IMR-90 (cell line): ENCODE measurements at regions not wholly inside any gene's neighbourhood (a gene's known extent, or its start where the extent isn't known, plus 50 kb on each side); places are given as distances from the start of the nearest gene placed in this dataset.

Source experiments
- ATAC-seq: fragments of 200-7000 bp; cut with Tn5 transposase; 2 replicates; pipeline ENCODE4 v1.9.1; 2020; ENCODE audit warnings: low read depth, mild to moderate bottlenecking, moderate library complexity
- BruUV-seq: library from RNA; stranded (reverse); fragments of 400-500 nt; replicated peaks from 2 replicates; lab custom pipeline; 2021; lab: Mats Ljungman, UMichigan
- CTCF ChIA-PET: fragments of 300-600 bp; formaldehyde crosslinking; extraction: SDS; loops from one replicate; lab custom pipeline; 2021; ENCODE audit warnings: antibody characterized with exemption; lab: Yijun Ruan, JAX
- POLR2A ChIA-PET: fragments of 300-600 bp; sonication (Branson Sonifier 250); formaldehyde crosslinking; loops from one replicate; lab custom pipeline; 2022; ENCODE audit warnings: antibody characterized with exemption; ENCODE audit not compliant: unreplicated experiment; lab: Charles Lee
- DNase-seq: peaks from one replicate; pipeline ENCODE4 v3.0.0; 2013
- H2AFZ ChIP-seq: replicated peaks from 2 replicates; pipeline ENCODE3; 2013; ENCODE audit warnings: low read length, mild to moderate bottlenecking; ENCODE audit not compliant: poor library complexity
- H2AK5ac ChIP-seq: 2 replicates; pipeline ENCODE4 v1.6.1; 2013; ENCODE audit warnings: low read depth, low read length, inconsistent platforms
- H2AK9ac ChIP-seq: replicated peaks from 2 replicates; pipeline ENCODE3; 2013; ENCODE audit warnings: mild to moderate bottlenecking, low read depth, low read length, moderate library complexity; ENCODE audit not compliant: poor library complexity
- H2BK120ac ChIP-seq: 2 replicates; pipeline ENCODE4 v1.6.1; 2013; ENCODE audit warnings: low read depth, low read length, inconsistent platforms
- H2BK15ac ChIP-seq: 3 replicates; pipeline ENCODE4 v1.6.1; 2013; ENCODE audit warnings: low read depth, low read length, inconsistent platforms
- H2BK20ac ChIP-seq: 2 replicates; pipeline ENCODE4 v1.6.1; 2013; ENCODE audit warnings: low read depth, mild to moderate bottlenecking, inconsistent platforms, low read length, moderate library complexity
- H2BK5ac ChIP-seq: 2 replicates; pipeline ENCODE4 v1.6.1; 2013; ENCODE audit warnings: mild to moderate bottlenecking, low read depth, low read length, inconsistent platforms; ENCODE audit not compliant: poor library complexity, severe bottlenecking
- H3K14ac ChIP-seq: replicated peaks from 2 replicates; pipeline ENCODE4 v1.6.1; 2013; ENCODE audit warnings: low read depth, low read length, inconsistent platforms
- H3K18ac ChIP-seq: 2 replicates; pipeline ENCODE4 v1.6.1; 2013; ENCODE audit warnings: low read depth, low read length, control low read depth
- H3K23ac ChIP-seq: 2 replicates; pipeline ENCODE4 v1.6.1; 2013; ENCODE audit warnings: low read depth, low read length, inconsistent platforms
- H3K27ac ChIP-seq: 2 replicates; pipeline ENCODE4 v1.5.1; 2013; ENCODE audit warnings: mild to moderate bottlenecking, control low read depth, low read length; ENCODE audit not compliant: insufficient read depth
- H3K27me3 ChIP-seq: 2 replicates; pipeline ENCODE4 v1.6.1; 2013; ENCODE audit warnings: low read length; ENCODE audit not compliant: control insufficient read depth, insufficient read depth
- H3K36me3 ChIP-seq: 2 replicates; pipeline ENCODE4 v1.6.1; 2013; ENCODE audit warnings: low read length, mixed read lengths; ENCODE audit not compliant: control insufficient read depth, insufficient read depth
- H3K4ac ChIP-seq: 2 replicates; pipeline ENCODE4 v1.6.1; 2013; ENCODE audit warnings: low read depth, low read length, inconsistent platforms
- H3K4me1 ChIP-seq: 2 replicates; pipeline ENCODE4 v1.6.1; 2013; ENCODE audit warnings: low read length, mixed read lengths; ENCODE audit not compliant: control insufficient read depth, insufficient read depth
- H3K4me2 ChIP-seq: 2 replicates; pipeline ENCODE4 v1.6.1; 2013; ENCODE audit warnings: low read depth, mild to moderate bottlenecking, control low read depth, low read length, moderate library complexity
- H3K4me3 ChIP-seq: 2 replicates; pipeline ENCODE4 v1.5.1; 2013; ENCODE audit warnings: low read depth, mild to moderate bottlenecking, control low read depth, low read length, moderate library complexity; ENCODE audit not compliant: insufficient read depth
- H3K56ac ChIP-seq: 2 replicates; pipeline ENCODE4 v1.6.1; 2013; ENCODE audit warnings: low read length, inconsistent platforms; ENCODE audit not compliant: insufficient read depth; ENCODE audit errors: extremely low read depth
- H3K79me1 ChIP-seq, 2 experiments: 2 replicates each; pipeline ENCODE4 v1.6.1; 2013; ENCODE audit warnings: low read length in 2 of 2, inconsistent platforms in 1 of 2, low read depth in 1 of 2
- H3K9ac ChIP-seq: 2 replicates; pipeline ENCODE4 v1.6.1; 2013; ENCODE audit warnings: low read depth, low read length, control low read depth
- H3K9me1 ChIP-seq: 2 replicates; pipeline ENCODE4 v1.6.1; 2013; ENCODE audit warnings: low read length, inconsistent platforms; ENCODE audit not compliant: insufficient read depth
- H3K9me3 ChIP-seq: 2 replicates; pipeline ENCODE4 v1.6.1; 2013; ENCODE audit warnings: low read length; ENCODE audit not compliant: control insufficient read depth, insufficient read depth
- H4K20me1 ChIP-seq: 2 replicates; pipeline ENCODE4 v1.6.1; 2013; ENCODE audit warnings: low read length, inconsistent platforms; ENCODE audit not compliant: insufficient read depth
- H4K5ac ChIP-seq: 2 replicates; pipeline ENCODE4 v1.6.1; 2013; ENCODE audit warnings: mild to moderate bottlenecking, low read depth, low read length, control low read depth
- H4K8ac ChIP-seq, 2 experiments: 2 replicates each; pipeline ENCODE4 v1.6.1; 2013; ENCODE audit warnings: low read depth in 2 of 2, low read length in 2 of 2, control low read depth in 1 of 2, inconsistent platforms in 1 of 2
- H4K91ac ChIP-seq: 2 replicates; pipeline ENCODE4 v1.6.1; 2013; ENCODE audit warnings: low read depth, low read length, inconsistent platforms; ENCODE audit not compliant: insufficient read depth
- BHLHE40 ChIP-seq: fragments of 150-350 bp; IDR thresholded peaks from 2 replicates; pipeline ENCODE4 v1.6.1; 2016; ENCODE audit warnings: mild to moderate bottlenecking, low read depth, low read length
- CEBPB ChIP-seq: IDR thresholded peaks from 2 replicates; pipeline ENCODE4 v1.6.1; 2012; ENCODE audit warnings: low read depth, low read length, improper control_type of control experiment
- CHD1 ChIP-seq: IDR thresholded peaks from 2 replicates; pipeline ENCODE4 v1.6.1; 2012; ENCODE audit warnings: low read depth, low read length, improper control_type of control experiment
- FOS ChIP-seq: fragments of 150-350 bp; IDR thresholded peaks from 2 replicates; pipeline ENCODE4 v1.6.1; 2016; ENCODE audit warnings: low read depth, low read length
- MAFK ChIP-seq: IDR thresholded peaks from 2 replicates; pipeline ENCODE4 v1.6.1; 2012; ENCODE audit warnings: low read depth, low read length, improper control_type of control experiment
- MAZ ChIP-seq: IDR thresholded peaks from 2 replicates; pipeline ENCODE4 v1.6.1; 2012; ENCODE audit warnings: low read depth, mild to moderate bottlenecking, low read length, improper control_type of control experiment, moderate library complexity, borderline replicate concordance
- POLR2A ChIP-seq: IDR thresholded peaks from 2 replicates; pipeline ENCODE4 v1.6.1; 2012; ENCODE audit warnings: mild to moderate bottlenecking, low read depth, low read length
- RAD21 ChIP-seq: IDR thresholded peaks from 2 replicates; pipeline ENCODE4 v1.6.1; 2012; ENCODE audit warnings: low read length, improper control_type of control experiment
- RFX5 ChIP-seq: IDR thresholded peaks from 2 replicates; pipeline ENCODE4 v1.8.0; 2012; ENCODE audit warnings: low read depth, mild to moderate bottlenecking, low read length, moderate library complexity
- SMC3 ChIP-seq: fragments of 150-350 bp; IDR thresholded peaks from 2 replicates; pipeline ENCODE4 v1.6.1; 2016; ENCODE audit warnings: low read depth, mild to moderate bottlenecking, antibody characterized with exemption, low read length, moderate library complexity
- WGBS, 2 experiments: methylation state at CpG; one replicate each; pipeline versions ENCODE4 v1.1.5 to v1.1.7; 2013; ENCODE audit warnings: missing lambda C conversion rate in 2 of 2; ENCODE audit not compliant: insufficient read length in 1 of 2; ENCODE audit errors: extremely low coverage in 2 of 2; 5-methylcytosine and 5-hydroxymethylcytosine counted together
- dilution Hi-C: fragments of 300-500 bp; cut with HindIII; formaldehyde crosslinking; loops from one replicate; pipeline ENCODE4 v1.14.3; 2018; ENCODE audit warnings: low sequenced_read_pairs; ENCODE audit not compliant: unreplicated experiment
- in situ Hi-C: fragments of 300-500 bp; cut with MboI; formaldehyde crosslinking; loops from 3 replicates; pipeline ENCODE4 v1.14.3; 2019; ENCODE audit warnings: low sequenced_read_pairs, inconsistent platforms, mixed read lengths
- intact Hi-C: fragments of 100-400 bp; cut with micrococcal nuclease; formaldehyde crosslinking; loops from 2 replicates; pipeline ENCODE4 v1.10.0; 2022

DNA sequence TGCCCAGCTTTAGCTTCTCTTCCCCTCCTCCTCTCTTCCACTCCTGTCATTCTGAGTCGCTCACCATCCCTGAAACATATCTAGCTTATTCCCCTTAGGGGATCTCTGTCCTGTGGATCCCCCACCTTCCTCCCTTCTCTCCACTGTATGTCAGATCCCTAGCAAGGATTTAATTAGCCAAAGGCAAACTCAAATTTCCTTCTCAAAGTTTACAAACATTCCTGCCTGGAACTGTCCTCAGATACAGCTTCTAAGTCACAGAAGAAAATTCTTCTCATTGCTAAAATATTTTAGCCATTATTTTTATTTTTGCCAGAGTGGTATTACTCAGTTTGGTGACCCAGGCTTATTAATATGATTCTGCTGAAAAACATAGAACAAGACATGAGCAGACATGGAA, 315.3 kb downstream of the CYP26B1 start:
- H3K27me3 ChIP-seq, result no peaks in the 10 kb centered on the region; the same call in 1 of the 2 replicates
- no peaks in the 10 kb centered on the region for H4K20me1 ChIP-seq
- dilution Hi-C loops, result no loop called here
- in situ Hi-C loops, result no loop called here
- CTCF ChIA-PET, result interaction anchor here (0.6 kb wide), 1 partner anchor 78 kb away, joined by 6 read pairs; no protein-coding TSS in a partner anchor
- H2AK9ac ChIP-seq, result no peak overlapping the region
- no peak overlapping the region for H3K4me2 ChIP-seq
- peak overlapping the region; percentile 12; the same call in 1 of the 2 replicates for H4K5ac ChIP-seq
- POLR2A ChIA-PET, result no interaction called here
- peak overlapping the region; percentile 31; the same call in 1 of the 2 replicates for H3K18ac ChIP-seq
- peak overlapping the region; percentile 47 for H2BK20ac ChIP-seq
- H3K4ac ChIP-seq, result peak overlapping the region; percentile 8; the same call in 1 of the 2 replicates
- TF ChIP-seq MAZ, result no peak
- no peak for TF ChIP-seq MAFK
- no peak for TF ChIP-seq CHD1
- TF ChIP-seq RFX5, result no peak
- TF ChIP-seq BHLHE40, result no peak
- no peak for TF ChIP-seq FOS
- TF ChIP-seq POLR2A, result no peak
- TF ChIP-seq RAD21, result no peak
- TF ChIP-seq CEBPB, result no peak
- no peak for TF ChIP-seq SMC3
- peaks cover 9% of the 10 kb centered on the region for H3K4me1 ChIP-seq
- no peak overlapping the region for H3K14ac ChIP-seq
- no TSS peak for BruUV-seq
- no peak overlapping the region for H4K91ac ChIP-seq
- 67% methylated on average over 1 of the region's 1 CpG; no CpG with 5 or more reads in 1 of the 2 experiments for WGBS, 2 experiments
- peak overlapping the region; percentile 42 for H2BK5ac ChIP-seq
- no peaks in the 10 kb centered on the region for H3K36me3 ChIP-seq
- intact Hi-C loops, result no loop called here
- H3K9ac ChIP-seq, result no peak overlapping the region
- no peak overlapping the region for H2AK5ac ChIP-seq
- peaks cover 5% of the 10 kb centered on the region for H3K9me3 ChIP-seq
- H3K23ac ChIP-seq, result no peak overlapping the region
- no peak overlapping the region for H3K56ac ChIP-seq
- no peak; the same call in 1 of the 2 replicates for ATAC-seq
- peak overlapping the region; percentile 18; the same call in 1 of the 2 replicates for H3K27ac ChIP-seq
- H4K8ac ChIP-seq, result no peak overlapping the region; a peak in 2 of 4 replicates
- H2BK15ac ChIP-seq, result no peak overlapping the region
- H3K9me1 ChIP-seq, result no peaks in the 10 kb centered on the region
- H3K79me1 ChIP-seq, result no peaks in the 10 kb centered on the region
- H2AFZ ChIP-seq, result no peak overlapping the region
- H2BK120ac ChIP-seq, result no peak overlapping the region; the same call in 1 of the 2 replicates
- DNase-seq, result no peak
- H3K4me3 ChIP-seq, result no peak overlapping the region
